Thoracic aorta (tissue), 2 donors: ENCODE measurements at regions not wholly inside any gene's neighbourhood (a gene's known extent, or its start where the extent isn't known, plus 50 kb on each side); places are given as distances from the start of the nearest gene placed in this dataset.

Experiments
- ATAC-seq: fragments of 150-250 bp; one replicate; pipeline ENCODE4 v1.8.0; 2017; ENCODE audit warnings: low read depth; ENCODE audit not compliant: insufficient number of reproducible peaks, low FRiP score
- DNase-seq: peaks from one replicate; pipeline ENCODE4 v3.0.0-alpha.2; 2020; ENCODE audit warnings: low spot score
- H3K27ac ChIP-seq, 2 donors: fragments of 200-600 bp; sonication (generic); 1 replicate in 1 of 2; 2 replicates in 1 of 2; pipeline ENCODE4 v1.5.1; 2016; ENCODE audit warnings: mild to moderate bottlenecking in 2 of 2, moderate library complexity in 2 of 2
- H3K27me3 ChIP-seq: fragments of 200-600 bp; sonication (generic); replicated peaks from 2 replicates; pipeline ENCODE4 v1.6.0; 2016; ENCODE audit warnings: mild to moderate bottlenecking; ENCODE audit not compliant: insufficient read depth
- H3K36me3 ChIP-seq: fragments of 200-600 bp; sonication (generic); one replicate; pipeline ENCODE4 v1.5.1; 2016
- H3K4me1 ChIP-seq, 2 donors: fragments of 200-600 bp; sonication (generic); 1 replicate in 1 of 2; 2 replicates in 1 of 2; pipeline versions ENCODE4 v1.5.1 to v1.6.0; 2016; ENCODE audit warnings: low read depth in 2 of 2, mild to moderate bottlenecking in 1 of 2; ENCODE audit not compliant: control insufficient read depth in 1 of 2
- H3K4me3 ChIP-seq: fragments of 200-600 bp; sonication (generic); 2 replicates; pipeline ENCODE4 v1.5.1; 2016; ENCODE audit warnings: mild to moderate bottlenecking
- H3K9me3 ChIP-seq: fragments of 200-600 bp; sonication (generic); 2 replicates; pipeline ENCODE4 v1.5.1; 2016
- TF ChIP-seq, protein P1 (sequence below): fragments of 200-600 bp; sonication (generic); IDR thresholded peaks from one replicate; pipeline ENCODE4 v1.5.1; 2019; ENCODE audit warnings: antibody characterized with exemption

DNA sequence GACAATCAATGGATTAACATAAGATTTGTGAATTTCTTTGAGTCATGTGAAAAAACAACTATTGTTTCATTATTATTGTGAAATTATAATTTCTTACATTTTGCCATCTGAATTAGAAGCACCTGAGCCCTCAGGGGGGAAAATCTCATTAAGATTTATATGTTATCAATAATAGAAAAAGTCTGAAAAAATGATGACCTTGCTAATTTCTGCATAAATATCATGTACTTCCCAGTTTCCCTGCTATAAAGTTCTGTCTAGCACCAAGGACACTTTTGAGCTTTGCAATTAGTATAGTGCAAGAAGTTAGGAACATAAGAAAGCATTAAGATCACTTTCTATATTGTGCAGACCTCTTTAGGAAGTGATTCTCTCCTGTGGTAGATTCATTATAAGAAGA, 488.3 kb upstream of the TUSC1 start:
- H3K4me1 ChIP-seq: peaks cover 0 to 9% of the 10 kb centered on the region in 2 donors
- H3K27me3 ChIP-seq: no peaks in the 10 kb centered on the region
- no peak overlapping the region for H3K27ac ChIP-seq
- TF ChIP-seq, protein P1, sequence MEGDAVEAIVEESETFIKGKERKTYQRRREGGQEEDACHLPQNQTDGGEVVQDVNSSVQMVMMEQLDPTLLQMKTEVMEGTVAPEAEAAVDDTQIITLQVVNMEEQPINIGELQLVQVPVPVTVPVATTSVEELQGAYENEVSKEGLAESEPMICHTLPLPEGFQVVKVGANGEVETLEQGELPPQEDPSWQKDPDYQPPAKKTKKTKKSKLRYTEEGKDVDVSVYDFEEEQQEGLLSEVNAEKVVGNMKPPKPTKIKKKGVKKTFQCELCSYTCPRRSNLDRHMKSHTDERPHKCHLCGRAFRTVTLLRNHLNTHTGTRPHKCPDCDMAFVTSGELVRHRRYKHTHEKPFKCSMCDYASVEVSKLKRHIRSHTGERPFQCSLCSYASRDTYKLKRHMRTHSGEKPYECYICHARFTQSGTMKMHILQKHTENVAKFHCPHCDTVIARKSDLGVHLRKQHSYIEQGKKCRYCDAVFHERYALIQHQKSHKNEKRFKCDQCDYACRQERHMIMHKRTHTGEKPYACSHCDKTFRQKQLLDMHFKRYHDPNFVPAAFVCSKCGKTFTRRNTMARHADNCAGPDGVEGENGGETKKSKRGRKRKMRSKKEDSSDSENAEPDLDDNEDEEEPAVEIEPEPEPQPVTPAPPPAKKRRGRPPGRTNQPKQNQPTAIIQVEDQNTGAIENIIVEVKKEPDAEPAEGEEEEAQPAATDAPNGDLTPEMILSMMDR: no peak
- ATAC-seq (no peak), DNase-seq (no peak)
- no peaks in the 10 kb centered on the region for H3K36me3 ChIP-seq
- no peaks in the 10 kb centered on the region for H3K9me3 ChIP-seq
- H3K4me3 ChIP-seq: no peak overlapping the region

- H3K4me3 ChIP-seq: no peak overlapping the region
- H3K27me3 ChIP-seq: no peaks in the 10 kb centered on the region
- ATAC-seq (no peak), DNase-seq (no peak)
- TF ChIP-seq, protein P1: no peak
- H3K4me1 ChIP-seq: peaks cover 0 to 7% of the 10 kb centered on the region in 2 donors
- no peaks in the 10 kb centered on the region for H3K36me3 ChIP-seq
- no peak overlapping the region for H3K27ac ChIP-seq
- H3K9me3 ChIP-seq: no peaks in the 10 kb centered on the region
Measured at GRCh38 chr9:26165426-26165825, 487.2 kb upstream of the TUSC1 start.

- TF ChIP-seq, protein P1: no peak
- Histone ChIP-seq H3K9me3 (no peaks in the 10 kb centered on the region), H3K4me1 (no peaks in the 10 kb centered on the region), H3K27ac (no peak overlapping the region), H3K4me3 (no peak overlapping the region), H3K27me3 (no peaks in the 10 kb centered on the region), H3K36me3 (no peaks in the 10 kb centered on the region)
- no peak for ATAC-seq
- no peak for DNase-seq
Measured at GRCh38 chr9:26163931-26164330, 485.7 kb upstream of the TUSC1 start.

- ATAC-seq: no peak
- DNase-seq: no peak
- H3K4me3 ChIP-seq: no peak overlapping the region
- TF ChIP-seq, protein P1: no peak
- H3K9me3 ChIP-seq: no peaks in the 10 kb centered on the region
- H3K4me1 ChIP-seq: no peaks in the 10 kb centered on the region
- H3K27ac ChIP-seq: no peak overlapping the region
- H3K27me3 ChIP-seq: no peaks in the 10 kb centered on the region
- no peaks in the 10 kb centered on the region for H3K36me3 ChIP-seq
Measured at GRCh38 chr9:26159575-26160392, 481.5 kb upstream of the TUSC1 start.

- H3K27ac ChIP-seq: no peak overlapping the region
- TF ChIP-seq, protein P1: no peak
- H3K4me1 ChIP-seq: no peaks in the 10 kb centered on the region
- no peaks in the 10 kb centered on the region for H3K27me3 ChIP-seq
- no peak overlapping the region for H3K4me3 ChIP-seq
- H3K9me3 ChIP-seq: no peaks in the 10 kb centered on the region
- ATAC-seq (no peak), DNase-seq (no peak)
- no peaks in the 10 kb centered on the region for H3K36me3 ChIP-seq
Measured at GRCh38 chr9:26158631-26159150, 480.4 kb upstream of the TUSC1 start.
